ENCODE measurements at regions not wholly inside any gene's neighbourhood (a gene's known extent, or its start where the extent isn't known, plus 50 kb on each side); places are given as distances from the start of the nearest gene placed in this dataset.

- no peak overlapping the region for H3K4me3 ChIP-seq
- H3K36me3 ChIP-seq: no peaks in the 10 kb centered on the region
- no peaks in the 10 kb centered on the region for H3K4me1 ChIP-seq
- H3K27ac ChIP-seq: no peak overlapping the region
- H3K27me3 ChIP-seq: no peaks in the 10 kb centered on the region
- no peak for TF ChIP-seq CTCF (IDR thresholded peaks at IDR 0.05)
- no peaks in the 10 kb centered on the region for H3K9me3 ChIP-seq
- no peak for DNase-seq (ENCODE audit: low spot score)
Measured at GRCh38 chr18:25599443-25599842, 247.5 kb upstream of the ZNF521 start.

- no peak for TF ChIP-seq CTCF (IDR thresholded peaks at IDR 0.05)
- no peak overlapping the region for H3K4me3 ChIP-seq
- no peaks in the 10 kb centered on the region for H3K9me3 ChIP-seq
- DNase-seq (ENCODE audit: low spot score): no peak
- no peak overlapping the region for H3K27ac ChIP-seq
- no peaks in the 10 kb centered on the region for H3K4me1 ChIP-seq
- H3K36me3 ChIP-seq: no peaks in the 10 kb centered on the region
- no peaks in the 10 kb centered on the region for H3K27me3 ChIP-seq
Measured at GRCh38 chr18:25597476-25597875, 245.5 kb upstream of the ZNF521 start.

- no peaks in the 10 kb centered on the region for H3K27me3 ChIP-seq
- H3K4me1 ChIP-seq: no peaks in the 10 kb centered on the region
- no peak overlapping the region for H3K27ac ChIP-seq
- H3K9me3 ChIP-seq: no peaks in the 10 kb centered on the region
- DNase-seq (ENCODE audit: low spot score): no peak
- TF ChIP-seq CTCF (IDR thresholded peaks at IDR 0.05): no peak
- H3K36me3 ChIP-seq: no peaks in the 10 kb centered on the region
- no peak overlapping the region for H3K4me3 ChIP-seq
Measured at GRCh38 chr18:25595274-25596060, 243.5 kb upstream of the ZNF521 start.

GRCh38 chr18:25594351-25594750 lies 242.4 kb upstream of the ZNF521 start:
- Histone ChIP-seq H3K9me3 (no peaks in the 10 kb centered on the region), H3K36me3 (no peaks in the 10 kb centered on the region), H3K27me3 (no peaks in the 10 kb centered on the region), H3K27ac (no peak overlapping the region), H3K4me1 (no peaks in the 10 kb centered on the region), H3K4me3 (no peak overlapping the region)
- DNase-seq (ENCODE audit: low spot score): no peak
- TF ChIP-seq CTCF (IDR thresholded peaks at IDR 0.05): no peak

- Histone ChIP-seq H3K4me1 (no peaks in the 10 kb centered on the region), H3K4me3 (no peak overlapping the region), H3K9me3 (peaks cover 0 to 5% of the 10 kb centered on the region in 2 donors), H3K27me3 (no peaks in the 10 kb centered on the region), H3K27ac (no peak overlapping the region), H3K36me3 (no peaks in the 10 kb centered on the region)
- TF ChIP-seq CTCF (IDR thresholded peaks at IDR 0.05): no peak
- no peak for DNase-seq (ENCODE audit: low spot score)
Measured at GRCh38 chr18:25592804-25593360, 240.9 kb upstream of the ZNF521 start.
